Fibroblast of lung (primary cell): ENCODE measurements at regions not wholly inside any gene's neighbourhood (a gene's known extent, or its start where the extent isn't known, plus 50 kb on each side); places are given as distances from the start of the nearest gene placed in this dataset.
"Not testable (repeated sequence)": the region's sequence is repeated elsewhere in the genome, so short reads cannot be mapped to it uniquely, and the experiment has no call there.

ENCODE experiments used
- DNase-seq, 2 donors: peaks; one replicate each; pipeline versions ENCODE4 v3.0.0 to v3.0.0-alpha.2; 2010; ENCODE audit warnings: low read depth in 2 of 2
- H2AFZ ChIP-seq: 2 replicates; pipeline ENCODE4 v1.5.1; 2012; ENCODE audit warnings: low read length, control low read depth, inconsistent platforms
- H3K27ac ChIP-seq: 2 replicates; pipeline ENCODE4 v1.5.1; 2011; ENCODE audit warnings: low read length, control low read depth; ENCODE audit not compliant: insufficient read depth
- H3K27me3 ChIP-seq: 2 replicates; pipeline ENCODE4 v1.5.1; 2011; ENCODE audit warnings: mild to moderate bottlenecking, low read length; ENCODE audit not compliant: control insufficient read depth, insufficient read depth
- H3K36me3 ChIP-seq: 2 replicates; pipeline ENCODE4 v1.5.1; 2011; ENCODE audit warnings: low read length; ENCODE audit not compliant: control insufficient read depth, insufficient read depth
- H3K4me1 ChIP-seq: 2 replicates; pipeline ENCODE4 v1.5.1; 2011; ENCODE audit warnings: low read length; ENCODE audit not compliant: control insufficient read depth, insufficient read depth; ENCODE audit errors: extremely low read depth
- H3K4me2 ChIP-seq: 2 replicates; pipeline ENCODE4 v1.5.1; 2011; ENCODE audit warnings: low read length, control low read depth; ENCODE audit not compliant: insufficient read depth; ENCODE audit errors: extremely low read depth
- H3K4me3 ChIP-seq, 4 experiments: fragments of 200-600 bp in 1 of 4; sonication (generic) in 1 of 4; replicated peaks in 1 of 4; 2 replicates each; pipeline ENCODE4 v1.5.1; 2011 to 2016; ENCODE audit warnings: low read length in 4 of 4, low read depth in 3 of 4, mild to moderate bottlenecking in 3 of 4, control low read depth in 2 of 4, inconsistent platforms in 1 of 4, mixed read lengths in 1 of 4; ENCODE audit not compliant: insufficient read depth in 1 of 4; ENCODE audit errors: control extremely low read depth in 1 of 4
- H3K79me2 ChIP-seq: 2 replicates; pipeline ENCODE4 v1.5.1; 2012; ENCODE audit warnings: mild to moderate bottlenecking, low read length, inconsistent platforms; ENCODE audit not compliant: control insufficient read depth, insufficient read depth
- H3K9ac ChIP-seq: 2 replicates; pipeline ENCODE4 v1.5.1; 2011; ENCODE audit warnings: mild to moderate bottlenecking, low read length, control low read depth; ENCODE audit not compliant: insufficient read depth
- H3K9me3 ChIP-seq: 2 replicates; pipeline ENCODE4 v1.5.1; 2012; ENCODE audit warnings: low read depth, low read length; ENCODE audit not compliant: control insufficient read depth, insufficient read depth
- H4K20me1 ChIP-seq: 2 replicates; pipeline ENCODE4 v1.5.1; 2011; ENCODE audit warnings: low read length; ENCODE audit not compliant: control insufficient read depth, insufficient read depth; ENCODE audit errors: extremely low read depth
- CTCF ChIP-seq, 2 donors: IDR thresholded peaks in 1 of 2; conservative IDR thresholded peaks in 1 of 2; 1 replicate in 1 of 2; 2 replicates in 1 of 2; pipeline ENCODE4 v1.5.1; 2011 to 2012; ENCODE audit warnings: low read length in 2 of 2, control low read depth in 1 of 2, inconsistent platforms in 1 of 2, low read depth in 1 of 2, mild to moderate bottlenecking in 1 of 2
- EZH2 ChIP-seq: IDR thresholded peaks from 2 replicates; pipeline ENCODE4 v1.5.1; 2012; ENCODE audit warnings: low read length, control low read depth, mild to moderate bottlenecking; ENCODE audit errors: missing control alignments

- TF ChIP-seq EZH2 = no peak
- no peak for TF ChIP-seq CTCF (conservative IDR thresholded peaks at IDR 0.05 in 1 of 2, IDR thresholded peaks at IDR 0.05 in 1 of 2; ENCODE audit: low read depth in 1 of 2, low read length in 2 of 2)
- Histone ChIP-seq H3K79me2 (no peaks in the 10 kb centered on the region), H3K9me3 (no peaks in the 10 kb centered on the region), H3K4me2 (no peak overlapping the region), H3K4me1 (no peaks in the 10 kb centered on the region), H3K27me3 (no peaks in the 10 kb centered on the region), H3K4me3 (no peak overlapping the region), H4K20me1 (no peaks in the 10 kb centered on the region), H3K36me3 (no peaks in the 10 kb centered on the region), H3K9ac (no peak overlapping the region), H3K27ac (no peak overlapping the region), H2AFZ (no peak overlapping the region)
- DNase-seq = no peak
These were observed 115.4 kb downstream of the CRYAA start for GRCh38 chr21:43284238-43284637.

- H3K4me2 ChIP-seq, H3K36me3 ChIP-seq, H3K4me1 ChIP-seq, H4K20me1 ChIP-seq, H2AFZ ChIP-seq, H3K9ac ChIP-seq, H3K9me3 ChIP-seq, H3K27ac ChIP-seq, DNase-seq, H3K4me3 ChIP-seq, H3K79me2 ChIP-seq, H3K27me3 ChIP-seq: not testable (repeated sequence)
These were observed 115.1 kb downstream of the CRYAA start for GRCh38 chr21:43283925-43284221.

- no peak for DNase-seq
- no peak overlapping the region for H3K4me3 ChIP-seq
- peaks cover 3% of the 10 kb centered on the region for H3K27me3 ChIP-seq
- no peaks in the 10 kb centered on the region for H3K36me3 ChIP-seq
- no peaks in the 10 kb centered on the region for H4K20me1 ChIP-seq
- H3K4me2 ChIP-seq = no peak overlapping the region
- no peak for TF ChIP-seq CTCF (conservative IDR thresholded peaks at IDR 0.05 in 1 of 2, IDR thresholded peaks at IDR 0.05 in 1 of 2; ENCODE audit: low read depth in 1 of 2, low read length in 2 of 2)
- TF ChIP-seq EZH2 = no peak
- H3K4me1 ChIP-seq = no peaks in the 10 kb centered on the region
- H3K27ac ChIP-seq = no peak overlapping the region
- H3K79me2 ChIP-seq = no peaks in the 10 kb centered on the region
- H3K9ac ChIP-seq = no peak overlapping the region
- H3K9me3 ChIP-seq = no peaks in the 10 kb centered on the region
- H2AFZ ChIP-seq = no peak overlapping the region
These were observed 114.5 kb downstream of the CRYAA start for GRCh38 chr21:43283136-43283924.
